ENCODE measurements at regions not wholly inside any gene's neighbourhood (a gene's known extent, or its start where the extent isn't known, plus 50 kb on each side); places are given as distances from the start of the nearest gene placed in this dataset.
A peak's percentile ranks its signal among the peaks of the same experiment; 100 is the strongest.

- no peak for DNase-seq (ENCODE audit: low spot score)
Measured at GRCh38 chr14:65354715-65355114, 57.8 kb upstream of the FUT8 start.

- DNase-seq (ENCODE audit: low spot score) = no peak
Measured at GRCh38 chr14:65356327-65356836, 56.1 kb upstream of the FUT8 start.

- DNase-seq (ENCODE audit: low spot score) = no peak
Measured at GRCh38 chr14:65357113-65357512, 55.4 kb upstream of the FUT8 start.

GRCh38 chr14:65357689-65358088 lies 54.8 kb upstream of the FUT8 start:
- DNase-seq (ENCODE audit: low spot score) = no peak

- DNase-seq (ENCODE audit: low spot score) = no peak
Measured at GRCh38 chr14:65359503-65359902, 53.0 kb upstream of the FUT8 start.

- no peak for DNase-seq (ENCODE audit: low spot score)
Measured at GRCh38 chr14:65360144-65360784, 52.3 kb upstream of the FUT8 start.

GRCh38 chr14:65361920-65362319 lies 50.6 kb upstream of the FUT8 start:
- DNase-seq (ENCODE audit: low spot score) = peak; percentile 24

All from mucosa of gallbladder (tissue), 1 donor.